NCI-H2227 (cell line): ENCODE measurements at regions not wholly inside any gene's neighbourhood (a gene's known extent, or its start where the extent isn't known, plus 50 kb on each side); places are given as distances from the start of the nearest gene placed in this dataset.

Experiments
- DNase-seq: peaks from one replicate; lab custom pipeline; 2025; ENCODE audit not compliant: unreplicated experiment; lab: John Stamatoyannopoulos, UW

DNA sequence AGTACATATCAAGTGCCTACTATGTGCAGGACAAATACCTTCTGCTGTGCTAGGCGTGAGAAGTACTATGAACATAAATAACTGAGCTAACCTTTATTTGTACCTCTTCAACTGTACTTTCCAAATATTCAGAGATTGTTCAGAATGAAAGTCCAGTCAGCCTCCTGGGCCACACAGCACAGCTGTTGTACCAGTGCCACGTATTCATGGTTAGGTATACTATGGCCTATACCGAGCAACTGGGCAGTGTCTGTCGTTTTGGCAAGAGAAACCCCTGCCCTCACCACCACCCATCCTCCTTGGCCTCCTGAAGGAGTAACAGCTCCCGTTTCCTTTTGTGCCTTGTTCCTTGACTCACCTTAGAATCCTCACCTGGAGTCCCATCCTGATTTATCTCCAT lies 53.0 kb downstream of the RASSF10 start:
- no peak for DNase-seq

DNA sequence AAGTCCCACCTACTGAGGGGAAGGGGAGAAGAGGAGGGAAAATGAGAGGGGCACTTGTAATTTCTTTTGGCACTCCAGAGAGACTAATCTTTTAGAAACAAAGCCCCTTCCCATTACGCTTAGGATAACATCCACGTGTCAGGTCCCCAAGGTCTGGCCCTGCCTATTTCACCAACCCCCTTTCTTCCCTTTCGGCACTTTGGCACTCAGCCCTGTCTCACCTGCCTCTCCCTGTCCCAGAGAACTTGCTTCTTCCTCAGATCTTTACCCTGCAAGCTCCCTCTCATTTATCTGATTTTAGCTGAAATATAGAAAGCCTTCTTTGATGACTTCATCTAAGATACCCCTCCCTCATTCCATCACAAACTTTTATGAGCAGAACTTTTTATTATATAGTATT lies 55.5 kb downstream of the RASSF10 start:
- no peak for DNase-seq

- DNase-seq: no peak
Observed at GRCh38 chr11:13065200-13065787, 56.2 kb downstream of the RASSF10 start.

- DNase-seq: no peak
Observed at GRCh38 chr11:13068211-13068610, 59.1 kb downstream of the RASSF10 start.

DNA sequence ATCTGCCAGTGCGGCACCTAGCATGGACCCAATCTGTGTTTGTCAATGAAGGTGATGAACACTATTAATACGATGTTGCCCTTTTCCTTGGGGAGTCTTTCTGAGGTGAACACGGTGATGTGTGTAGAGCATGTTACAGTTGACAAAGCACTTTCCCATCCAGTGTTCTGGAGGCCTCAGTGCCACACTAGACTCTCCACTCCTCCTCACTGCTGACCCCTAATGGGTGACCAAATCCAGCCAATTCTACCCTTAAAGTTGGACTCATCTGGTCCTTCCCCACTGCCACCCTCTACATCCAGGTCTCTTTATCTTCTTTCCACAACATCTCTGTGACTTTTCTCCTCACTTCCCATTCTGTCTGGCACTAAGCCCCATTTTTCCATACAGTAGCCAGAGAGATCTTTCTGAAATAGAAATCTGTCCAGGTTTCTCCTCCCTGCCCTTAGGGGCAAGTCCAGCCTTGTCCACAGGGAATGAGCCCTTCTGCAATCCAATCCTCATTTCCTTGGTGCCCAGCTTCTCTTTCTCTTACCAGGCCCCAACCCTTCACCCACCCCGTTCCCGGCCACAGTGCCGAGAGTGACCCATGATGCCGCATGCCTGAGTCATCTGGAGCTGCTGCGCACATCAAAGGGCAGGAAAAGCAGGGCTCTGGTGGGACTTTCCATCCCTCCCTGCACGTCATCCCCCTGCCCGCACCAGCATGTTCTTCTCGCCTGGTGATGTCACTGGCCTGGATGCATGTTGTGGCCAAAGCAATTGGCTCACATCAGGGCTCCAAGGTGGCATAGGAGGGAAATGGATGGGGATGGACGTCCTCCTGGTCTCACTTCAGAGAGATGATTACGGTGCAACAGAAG lies 64.2 kb downstream of the RASSF10 start:
- DNase-seq: no peak

GRCh38 chr11:13074714-13075464 lies 65.8 kb downstream of the RASSF10 start:
- no peak for DNase-seq

DNA sequence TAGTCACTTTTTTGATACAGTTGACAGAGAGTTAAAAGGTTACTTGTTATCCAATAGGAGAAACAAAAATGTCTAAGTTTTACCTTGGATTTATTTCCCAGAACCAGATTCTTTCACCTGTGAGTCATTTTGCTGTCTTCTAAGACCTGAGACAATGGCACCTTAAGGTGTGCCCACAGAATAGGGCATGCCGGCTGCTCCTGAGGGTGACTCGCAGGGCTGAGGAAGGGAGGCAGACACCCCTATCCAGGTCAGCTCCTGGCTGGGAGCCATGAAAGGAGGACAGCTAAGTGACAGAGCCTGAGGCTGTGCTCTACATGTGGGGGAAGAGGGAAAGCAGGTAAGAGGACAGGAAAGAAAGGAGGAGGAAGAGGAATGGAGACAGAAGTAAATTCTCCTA lies 67.8 kb downstream of the RASSF10 start:
- DNase-seq: no peak

DNA sequence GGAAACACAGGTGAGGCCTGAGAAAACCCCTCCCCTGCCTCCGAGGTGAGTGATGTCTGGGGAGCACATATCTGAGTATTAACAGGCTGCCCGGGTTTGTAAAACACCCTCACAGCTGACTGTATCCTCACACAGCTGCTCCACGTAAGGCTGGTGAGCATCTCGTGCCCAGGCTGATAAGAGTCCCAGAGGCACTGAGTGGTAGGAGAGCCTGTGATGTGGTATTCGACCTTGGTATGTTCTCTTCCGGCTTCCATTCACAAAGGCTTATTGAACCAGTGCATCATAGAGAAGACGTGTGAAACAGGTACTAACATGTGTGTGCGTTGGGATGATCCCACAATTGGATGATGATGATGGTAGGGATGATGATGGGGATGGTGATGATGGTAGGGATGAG lies 71.7 kb downstream of the RASSF10 start:
- no peak for DNase-seq

- DNase-seq: no peak
Observed at GRCh38 chr11:13082588-13082987, 73.5 kb downstream of the RASSF10 start.

- DNase-seq: no peak
Observed at GRCh38 chr11:13090228-13090708, 81.2 kb downstream of the RASSF10 start.

- DNase-seq: no peak
Observed at GRCh38 chr11:13091373-13091772, 82.3 kb downstream of the RASSF10 start.

DNA sequence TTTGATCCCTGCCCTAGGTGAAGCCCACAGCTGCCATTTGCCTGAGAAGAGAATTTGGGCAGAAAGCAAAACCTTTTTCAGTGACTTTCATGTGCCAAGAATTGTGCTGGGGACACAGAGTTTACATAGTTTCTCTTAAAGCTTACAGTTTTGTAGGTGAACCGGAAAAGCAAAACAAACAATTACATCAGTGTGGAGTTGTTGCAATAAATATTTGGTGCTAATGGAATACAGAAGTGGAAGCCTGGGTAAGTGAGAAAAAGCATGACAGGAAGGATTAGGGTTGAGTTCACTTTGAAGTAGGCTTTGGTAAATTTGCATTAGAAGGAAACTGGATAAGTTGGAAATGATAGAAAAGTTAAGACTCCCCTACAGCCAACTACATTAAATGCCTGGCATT lies 82.7 kb downstream of the RASSF10 start:
- no peak for DNase-seq

DNA sequence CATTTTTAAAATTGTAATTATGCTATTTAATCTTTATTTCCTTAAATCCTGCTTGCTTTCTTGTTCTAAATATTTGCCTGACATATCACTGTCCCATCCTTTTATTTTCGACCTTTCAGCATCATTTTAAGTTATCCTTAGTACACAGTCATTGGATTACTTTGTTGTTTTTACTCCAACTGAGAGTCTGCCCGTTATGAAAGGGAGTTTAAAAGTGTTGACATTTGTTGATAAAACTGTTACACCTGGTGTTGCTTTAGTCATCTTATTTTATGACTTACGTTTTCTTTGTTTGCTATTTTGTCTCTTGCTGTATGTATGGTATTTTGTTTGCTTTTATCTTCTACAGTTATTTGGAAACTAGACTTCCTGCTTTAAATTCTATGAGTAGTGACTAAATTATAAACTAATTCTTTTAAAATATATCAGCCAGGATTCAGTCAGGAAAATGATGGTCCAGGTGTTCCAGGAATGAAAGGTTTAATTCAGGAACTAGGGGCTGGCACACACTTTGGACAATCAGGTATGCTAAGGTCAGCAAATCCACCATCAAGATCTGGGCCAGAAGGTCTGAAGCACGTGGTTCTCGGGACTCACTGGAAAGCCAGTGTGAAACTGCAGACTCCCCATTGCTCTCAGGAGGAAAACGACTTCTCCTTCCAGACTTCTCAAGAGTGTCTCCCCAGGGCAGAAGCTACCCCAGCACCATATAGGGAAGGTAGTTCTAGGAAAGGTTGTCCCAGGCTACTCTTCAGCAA lies 86.0 kb downstream of the RASSF10 start:
- DNase-seq: no peak

GRCh38 chr11:13098063-13098462 lies 88.9 kb downstream of the RASSF10 start:
- no peak for DNase-seq

DNA sequence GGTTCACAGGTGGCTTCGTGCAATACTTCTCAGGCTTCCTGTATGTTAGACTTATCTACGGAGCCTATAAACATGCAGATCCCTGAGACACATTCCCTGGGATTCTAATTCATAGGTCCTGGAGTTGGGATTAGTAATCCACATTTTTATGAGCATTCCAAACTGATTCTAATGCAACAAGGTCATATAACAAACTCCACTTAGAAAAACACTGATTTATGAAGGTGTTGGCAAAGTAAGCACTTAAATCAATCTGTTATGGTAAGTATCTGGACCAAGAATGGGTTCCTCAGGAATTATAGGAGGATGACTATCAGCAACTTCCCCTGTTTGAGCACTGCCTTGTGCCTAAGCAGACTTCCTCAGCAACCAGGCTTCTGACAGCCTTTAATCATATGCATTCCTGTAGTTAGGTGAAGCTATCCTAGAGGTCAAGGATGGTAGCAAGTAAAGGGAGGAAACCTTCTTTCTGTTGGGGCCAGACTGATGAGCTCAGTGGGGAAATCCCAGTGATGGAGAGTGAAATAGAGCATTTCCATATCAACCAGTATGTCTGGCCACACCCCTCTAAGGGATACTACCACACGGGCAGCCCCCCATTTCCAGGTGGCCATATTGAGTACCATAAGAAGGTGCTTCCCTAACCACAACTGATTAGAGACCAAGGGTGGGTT lies 89.6 kb downstream of the RASSF10 start:
- DNase-seq: no peak

DNA sequence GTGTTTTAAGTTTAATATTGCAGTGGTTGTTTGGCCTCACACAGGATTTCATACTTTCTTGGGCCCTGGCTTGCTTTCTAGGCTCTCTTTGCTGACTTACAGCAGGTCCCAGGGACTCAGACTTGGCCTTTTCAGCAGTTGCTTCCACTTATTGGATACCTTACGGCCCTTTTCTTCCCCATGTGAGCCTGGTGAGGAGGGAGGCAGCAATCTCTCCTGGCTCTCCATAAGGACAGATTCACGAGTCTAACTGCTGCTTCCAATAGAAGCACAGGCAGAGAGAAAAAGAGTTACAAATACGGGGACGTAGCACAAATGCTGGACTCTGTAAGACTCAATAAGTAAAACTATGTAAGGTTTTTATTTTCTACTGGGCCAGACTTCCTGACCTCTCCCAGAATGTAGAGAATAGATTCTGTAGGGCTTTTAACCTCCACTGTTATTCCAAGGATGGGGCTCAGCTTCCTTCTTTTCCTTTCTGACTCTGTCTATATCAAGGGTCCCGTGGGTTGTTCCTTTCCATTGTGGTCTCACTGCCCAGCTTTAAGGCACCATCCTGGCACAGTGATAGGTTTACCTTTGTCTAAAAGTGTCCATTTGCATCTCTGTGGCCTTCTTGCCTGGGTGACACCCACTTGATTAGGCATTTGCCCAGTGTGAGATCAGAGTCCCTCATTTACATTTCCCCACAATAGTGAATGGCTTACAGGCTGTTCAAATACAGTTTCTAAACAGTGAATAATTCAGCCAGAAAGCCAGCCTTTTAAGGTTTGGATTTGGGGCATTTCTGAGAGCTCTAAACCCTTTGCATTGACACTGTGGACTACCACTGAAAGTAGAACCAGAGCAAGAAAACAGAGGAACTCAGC lies 92.8 kb downstream of the RASSF10 start:
- DNase-seq: no peak

DNA sequence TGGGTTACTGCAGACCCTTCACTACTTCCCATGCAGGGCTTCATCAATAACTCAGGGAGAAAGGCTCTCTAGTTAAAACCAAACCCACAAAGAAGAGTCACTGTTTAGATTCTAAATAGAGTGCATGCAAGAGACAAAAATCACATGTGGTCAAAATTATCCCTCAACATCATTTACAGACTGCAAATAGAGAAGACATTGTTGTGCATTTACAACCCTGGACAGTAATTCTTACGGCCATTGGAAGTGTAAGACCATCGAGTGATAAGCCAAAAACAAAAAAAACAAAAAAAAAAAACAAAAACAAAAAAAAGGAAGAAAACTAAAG lies 93.4 kb downstream of the RASSF10 start:
- no peak for DNase-seq

- peak; percentile 74 for DNase-seq
Observed at GRCh38 chr11:13102865-13103539, 93.9 kb downstream of the RASSF10 start.

DNA sequence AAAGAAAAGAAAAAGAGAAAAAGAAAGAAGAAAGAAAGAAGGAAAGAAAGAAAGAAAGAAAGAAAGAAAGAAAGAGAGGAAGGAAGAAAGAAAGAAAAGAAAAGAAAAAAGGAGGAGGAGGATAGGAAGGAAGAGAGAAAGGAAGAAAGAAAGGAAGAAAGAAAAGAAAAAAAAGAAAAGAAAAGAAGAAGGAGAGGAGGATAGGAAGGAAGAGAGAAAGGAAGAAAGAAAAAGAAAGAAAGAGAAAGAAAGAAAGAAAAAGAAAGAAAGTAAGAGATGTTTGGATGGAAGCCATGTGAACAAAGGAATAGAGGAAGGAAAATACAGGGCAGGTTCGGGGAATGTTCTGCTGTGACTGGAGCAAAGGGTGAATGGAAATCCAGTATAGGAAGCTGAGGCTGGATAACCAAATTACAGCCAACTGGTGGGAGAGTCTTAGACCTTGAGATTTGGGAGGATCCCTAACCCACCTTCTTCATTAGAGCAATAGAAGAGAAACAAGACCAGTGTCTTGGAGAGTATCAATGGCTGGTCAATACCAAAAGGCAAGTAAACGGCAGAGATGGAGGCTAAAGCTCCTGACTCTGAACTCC lies 94.9 kb downstream of the RASSF10 start:
- DNase-seq: no peak
